Mammary epithelial cell (primary cell): ENCODE measurements at regions not wholly inside any gene's neighbourhood (a gene's known extent, or its start where the extent isn't known, plus 50 kb on each side); places are given as distances from the start of the nearest gene placed in this dataset.

Experiments used
- EZH2 ChIP-seq: IDR thresholded peaks from 2 replicates; pipeline ENCODE4 v1.6.1; 2012; ENCODE audit warnings: low read length, inconsistent platforms, borderline replicate concordance
- TF ChIP-seq, protein P1 (sequence below), 2 donors: IDR thresholded peaks in 1 of 2; conservative IDR thresholded peaks in 1 of 2; 2 replicates each; pipeline ENCODE4 v1.5.1; 2011 to 2012; ENCODE audit warnings: inconsistent platforms in 2 of 2, low read length in 2 of 2, mild to moderate bottlenecking in 2 of 2, control low read depth in 1 of 2, low read depth in 1 of 2; ENCODE audit not compliant: insufficient read depth in 1 of 2; ENCODE audit errors: extremely low read depth in 1 of 2

DNA sequence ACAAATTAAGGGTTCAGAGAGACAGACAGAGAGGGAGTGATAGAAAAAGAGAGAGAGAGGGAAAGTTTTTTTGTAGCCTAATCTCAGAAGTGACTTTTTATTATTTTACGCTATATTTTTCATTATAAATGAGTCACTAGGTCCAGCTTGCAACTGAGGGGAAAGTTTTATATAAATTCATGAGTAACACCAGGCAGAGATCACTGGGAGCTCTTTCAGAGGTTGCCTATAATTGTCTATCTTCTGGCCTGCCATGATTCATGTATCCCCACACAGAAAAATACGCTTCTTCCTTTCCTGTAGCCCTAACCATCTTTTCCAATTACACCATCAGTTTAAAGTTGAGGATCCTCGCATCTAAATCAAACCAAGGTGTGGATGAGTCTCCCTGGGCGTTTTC is 467.9 kb downstream of the SLITRK1 start:
- TF ChIP-seq, protein P1, sequence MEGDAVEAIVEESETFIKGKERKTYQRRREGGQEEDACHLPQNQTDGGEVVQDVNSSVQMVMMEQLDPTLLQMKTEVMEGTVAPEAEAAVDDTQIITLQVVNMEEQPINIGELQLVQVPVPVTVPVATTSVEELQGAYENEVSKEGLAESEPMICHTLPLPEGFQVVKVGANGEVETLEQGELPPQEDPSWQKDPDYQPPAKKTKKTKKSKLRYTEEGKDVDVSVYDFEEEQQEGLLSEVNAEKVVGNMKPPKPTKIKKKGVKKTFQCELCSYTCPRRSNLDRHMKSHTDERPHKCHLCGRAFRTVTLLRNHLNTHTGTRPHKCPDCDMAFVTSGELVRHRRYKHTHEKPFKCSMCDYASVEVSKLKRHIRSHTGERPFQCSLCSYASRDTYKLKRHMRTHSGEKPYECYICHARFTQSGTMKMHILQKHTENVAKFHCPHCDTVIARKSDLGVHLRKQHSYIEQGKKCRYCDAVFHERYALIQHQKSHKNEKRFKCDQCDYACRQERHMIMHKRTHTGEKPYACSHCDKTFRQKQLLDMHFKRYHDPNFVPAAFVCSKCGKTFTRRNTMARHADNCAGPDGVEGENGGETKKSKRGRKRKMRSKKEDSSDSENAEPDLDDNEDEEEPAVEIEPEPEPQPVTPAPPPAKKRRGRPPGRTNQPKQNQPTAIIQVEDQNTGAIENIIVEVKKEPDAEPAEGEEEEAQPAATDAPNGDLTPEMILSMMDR (conservative IDR thresholded peaks at IDR 0.05 in 1 of 2, IDR thresholded peaks at IDR 0.05 in 1 of 2; ENCODE audit: extremely low read depth in 1 of 2, insufficient read depth in 1 of 2, low read depth in 1 of 2, low read length in 2 of 2), result no peak
- no peak for TF ChIP-seq EZH2
